ENCODE measurements at regions not wholly inside any gene's neighbourhood (a gene's known extent, or its start where the extent isn't known, plus 50 kb on each side); places are given as distances from the start of the nearest gene placed in this dataset.
"Not testable (repeated sequence)": the region's sequence is repeated elsewhere in the genome, so short reads cannot be mapped to it uniquely, and the experiment has no call there.

GRCh38 chr21:39021478-39021832 lies 161.8 kb downstream of the PSMG1 start:
- DNase-seq, result no peak

- DNase-seq, result no peak
These were observed 162.3 kb downstream of the PSMG1 start for GRCh38 chr21:39020751-39021477.

GRCh38 chr21:39018730-39019129 lies 164.5 kb downstream of the PSMG1 start:
- no peak for DNase-seq

GRCh38 chr21:39016740-39017315 lies 166.4 kb downstream of the PSMG1 start:
- no peak for DNase-seq

- no peak for DNase-seq
These were observed 168.5 kb downstream of the PSMG1 start for GRCh38 chr21:39014747-39015146.

GRCh38 chr21:39012326-39013230 lies 170.7 kb downstream of the PSMG1 start:
- no peak for DNase-seq

GRCh38 chr21:39011911-39012310 lies 171.3 kb downstream of the PSMG1 start:
- DNase-seq, result no peak

- DNase-seq, result no peak
These were observed 172.4 kb downstream of the PSMG1 start for GRCh38 chr21:39010629-39011404.

GRCh38 chr21:39009587-39010225 lies 173.5 kb downstream of the PSMG1 start:
- no peak for DNase-seq

- DNase-seq, result no peak
These were observed 175.3 kb downstream of the PSMG1 start for GRCh38 chr21:39007985-39008384.

GRCh38 chr21:39007532-39007931 lies 175.7 kb downstream of the PSMG1 start:
- DNase-seq, result no peak

- DNase-seq, result no peak
These were observed 176.5 kb downstream of the PSMG1 start for GRCh38 chr21:39006571-39007311.

GRCh38 chr21:39005502-39005787 lies 177.8 kb downstream of the PSMG1 start:
- DNase-seq, result no peak

GRCh38 chr21:39004634-39005501 lies 178.4 kb downstream of the PSMG1 start:
- DNase-seq, result no peak

GRCh38 chr21:39003982-39004633 lies 179.1 kb downstream of the PSMG1 start:
- DNase-seq, result no peak

- DNase-seq, result no peak
These were observed 181.9 kb downstream of the PSMG1 start for GRCh38 chr21:39001341-39001740.

- DNase-seq, result no peak
These were observed 182.8 kb downstream of the PSMG1 start for GRCh38 chr21:39000496-39000895.

GRCh38 chr21:38999161-38999560 lies 184.1 kb downstream of the PSMG1 start:
- DNase-seq, result no peak

- not testable (repeated sequence) for DNase-seq
These were observed 185.0 kb downstream of the PSMG1 start for GRCh38 chr21:38998281-38998680.

- not testable (repeated sequence) for DNase-seq
These were observed 185.4 kb downstream of the PSMG1 start for GRCh38 chr21:38997843-38998175.

All from NCI-H510A treated with DMSO at 0.1 percent for 48 hours (cell line).